ENCODE measurements at regions not wholly inside any gene's neighbourhood (a gene's known extent, or its start where the extent isn't known, plus 50 kb on each side); places are given as distances from the start of the nearest gene placed in this dataset.

DNA sequence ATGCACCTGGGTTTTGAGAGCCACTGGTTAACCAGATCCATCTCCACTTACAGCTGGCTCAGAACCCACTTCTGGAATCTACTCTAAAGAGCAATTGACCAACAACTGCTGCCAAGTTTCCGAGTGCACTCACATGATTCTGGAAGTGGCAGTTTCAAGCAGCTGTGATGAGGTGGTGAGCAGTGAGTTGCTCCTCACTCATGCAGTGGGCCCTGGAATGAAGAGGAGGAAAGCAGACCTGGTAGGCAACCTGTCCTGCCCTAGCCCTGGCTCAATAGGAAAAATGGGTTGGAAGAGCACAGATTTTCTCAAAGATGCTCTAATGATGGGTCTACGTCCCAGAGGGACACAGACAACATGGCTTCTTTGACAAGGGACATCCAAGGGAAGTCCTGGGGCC is 70.7 kb upstream of the NPY start:
- no peak for DNase-seq
- intact Hi-C loops (cut with micrococcal nuclease) = no loop called here
- ChIA-PET POLR2A (no interaction called here), CTCF (no interaction called here)
- Mint-ChIP-seq H3K9me3 (no peaks in the 10 kb centered on the region), H3K36me3 (no peaks in the 10 kb centered on the region), H3K4me3 (no peak overlapping the region), H3K27me3 (no peaks in the 10 kb centered on the region), H3K4me1 (ENCODE audit: low read depth) (no peaks in the 10 kb centered on the region), H3K27ac (no peak overlapping the region)

DNA sequence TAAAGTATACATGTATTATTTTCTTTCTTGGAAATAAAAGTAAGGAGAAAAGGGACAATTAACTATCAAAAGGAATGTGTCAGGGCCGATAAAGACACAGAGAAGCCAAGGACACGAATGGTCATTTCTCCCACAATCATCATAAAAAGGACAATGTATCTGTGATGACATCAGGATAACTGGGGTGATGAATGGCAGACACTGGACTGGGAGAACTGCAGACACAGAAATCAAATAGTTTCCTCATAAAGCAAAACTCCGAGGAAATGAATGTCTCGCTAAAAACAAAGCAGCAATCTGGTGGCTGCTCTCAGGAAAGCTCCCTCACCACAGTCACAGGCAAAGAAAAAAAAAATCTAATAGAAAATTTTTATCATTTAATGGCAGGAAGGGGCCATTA is 69.3 kb upstream of the NPY start:
- H3K27me3 Mint-ChIP-seq = no peaks in the 10 kb centered on the region
- CTCF ChIA-PET = no interaction called here

DNA sequence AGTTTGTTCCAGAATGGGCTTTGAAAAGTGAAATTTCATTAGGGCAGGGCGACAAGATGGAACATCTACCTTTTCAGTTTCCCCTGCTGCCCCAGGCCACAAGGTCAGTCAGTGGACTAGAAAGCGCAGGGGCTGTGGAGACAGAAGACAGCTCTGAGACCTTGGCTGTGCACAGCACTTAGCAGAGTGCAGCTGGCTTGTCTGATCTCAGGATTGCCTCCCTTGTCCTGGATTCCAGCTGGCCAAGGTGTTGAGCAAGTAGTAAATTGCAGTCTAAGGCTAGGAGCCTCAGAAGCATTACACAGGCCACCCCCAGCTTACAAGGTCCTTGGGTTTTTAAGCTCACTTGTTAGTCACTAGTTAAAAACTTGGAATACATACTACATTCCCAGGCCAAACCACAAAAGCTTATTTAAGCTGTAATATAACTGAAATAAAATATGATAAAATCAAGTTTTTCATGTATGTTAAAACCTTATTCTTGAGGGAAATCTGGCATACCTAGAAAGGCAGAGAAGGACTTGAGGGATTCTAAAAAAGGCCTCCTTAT is 67.3 kb upstream of the NPY start:
- Mint-ChIP-seq H3K36me3 (no peaks in the 10 kb centered on the region), H3K27me3 (no peaks in the 10 kb centered on the region), H3K4me3 (no peak overlapping the region), H3K9me3 (no peaks in the 10 kb centered on the region), H3K4me1 (ENCODE audit: low read depth) (no peaks in the 10 kb centered on the region), H3K27ac (no peak overlapping the region)
- no peak for DNase-seq
- intact Hi-C loops (cut with micrococcal nuclease) = no loop called here
- ChIA-PET CTCF (no interaction called here), POLR2A (no interaction called here)

More for the DNA sequence above, 69.3 kb upstream of the NPY start:
- H3K36me3 Mint-ChIP-seq = no peaks in the 10 kb centered on the region
- POLR2A ChIA-PET = no interaction called here
- no peaks in the 10 kb centered on the region for H3K9me3 Mint-ChIP-seq
- H3K4me3 Mint-ChIP-seq = no peak overlapping the region
- no peak for DNase-seq
- no peak overlapping the region for H3K27ac Mint-ChIP-seq
- intact Hi-C loops (cut with micrococcal nuclease) = no loop called here
- no peaks in the 10 kb centered on the region for H3K4me1 Mint-ChIP-seq (ENCODE audit: low read depth)

DNA sequence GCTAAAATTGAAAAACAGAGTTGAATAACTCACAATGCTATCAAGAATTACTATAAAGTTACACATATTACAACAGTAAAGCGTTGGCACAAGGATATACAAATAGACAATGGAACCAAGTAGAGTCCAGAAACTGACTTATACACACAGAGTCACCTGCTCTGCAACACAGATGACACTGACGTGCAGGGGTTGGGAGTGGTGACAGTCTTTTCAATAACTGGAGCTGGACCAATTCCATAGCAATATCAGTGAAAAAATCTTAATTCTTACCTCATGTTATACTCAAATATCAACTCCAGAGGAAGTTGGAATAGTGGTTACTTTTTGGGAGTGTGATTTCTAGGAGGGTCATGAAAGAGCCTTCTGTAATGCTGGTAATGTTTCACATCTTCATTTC is 62.5 kb upstream of the NPY start:
- Mint-ChIP-seq H3K4me1 (ENCODE audit: low read depth) (no peaks in the 10 kb centered on the region), H3K4me3 (no peak overlapping the region), H3K36me3 (no peaks in the 10 kb centered on the region), H3K9me3 (peaks cover 13% of the 10 kb centered on the region), H3K27me3 (no peaks in the 10 kb centered on the region), H3K27ac (no peak overlapping the region)
- no peak for DNase-seq
- POLR2A ChIA-PET = no interaction called here
- CTCF ChIA-PET = no interaction called here
- intact Hi-C loops (cut with micrococcal nuclease) = no loop called here

DNA sequence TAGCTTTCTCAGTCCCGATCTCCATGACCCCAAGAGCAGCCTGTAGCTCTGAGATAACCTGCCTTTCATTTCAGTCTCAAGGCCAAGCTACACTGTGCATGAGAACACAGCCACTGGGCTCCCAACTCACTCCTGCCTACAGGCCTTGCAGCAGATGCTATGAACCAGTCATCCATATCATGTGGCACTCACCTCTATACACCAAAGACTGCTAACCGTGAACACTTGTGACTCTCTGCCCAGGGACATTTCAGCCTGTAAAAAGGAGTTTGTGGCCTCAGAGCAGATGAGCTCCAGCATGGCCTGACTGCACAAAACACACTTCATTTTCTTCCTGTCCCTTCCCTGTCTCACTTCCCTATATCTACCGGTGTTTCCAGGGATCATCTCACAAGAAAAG is 56.9 kb upstream of the NPY start:
- H3K27me3 Mint-ChIP-seq = no peaks in the 10 kb centered on the region
- intact Hi-C loops (cut with micrococcal nuclease) = no loop called here

DNA sequence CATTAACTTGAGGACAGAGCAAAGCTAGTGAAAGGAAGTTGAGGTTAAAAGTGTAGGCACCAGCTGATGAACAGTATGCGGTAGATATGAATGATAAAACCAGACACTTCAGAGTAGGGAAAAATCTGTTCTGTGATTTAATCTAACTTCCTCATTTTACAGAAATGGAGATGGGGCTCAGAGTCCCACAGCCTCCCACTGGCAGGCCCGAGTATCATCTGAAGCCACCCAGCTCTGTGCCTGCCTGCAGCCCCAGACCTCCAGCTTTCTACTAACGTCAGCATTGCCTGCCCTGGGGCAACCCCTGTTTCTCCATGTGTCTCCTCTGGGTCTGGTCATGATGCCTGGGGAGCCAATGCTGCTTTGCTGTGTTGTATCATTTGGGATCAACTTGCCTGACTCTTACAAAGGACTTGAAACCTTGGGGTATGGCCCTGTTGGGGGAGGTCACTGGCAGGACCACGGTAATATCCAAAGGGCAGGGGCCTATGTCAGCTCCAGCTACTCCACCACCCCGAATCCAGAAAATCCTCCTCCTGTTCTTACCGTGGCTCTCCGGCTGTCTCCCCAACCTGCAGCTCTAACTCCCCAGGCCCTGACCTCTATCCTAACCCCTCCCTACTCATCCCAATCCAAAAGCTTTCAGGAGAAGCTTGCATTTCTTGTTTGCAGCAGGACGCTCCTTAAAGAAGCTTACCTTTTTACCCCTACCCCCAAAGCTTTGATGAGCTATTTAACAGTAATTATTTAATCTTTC is 56.2 kb upstream of the NPY start:
- CTCF ChIA-PET = interaction anchor here (1.1 kb wide), 1 partner anchor 27 kb away, joined by 3 read pairs; no protein-coding TSS in a partner anchor
- POLR2A ChIA-PET = no interaction called here

More for the DNA sequence above, 56.9 kb upstream of the NPY start:
- H3K4me1 Mint-ChIP-seq (ENCODE audit: low read depth) = peaks cover 18% of the 10 kb centered on the region
- H3K9me3 Mint-ChIP-seq = peaks cover 13% of the 10 kb centered on the region
- no peak overlapping the region for H3K4me3 Mint-ChIP-seq
- CTCF ChIA-PET = interaction anchor here (0.5 to 1.1 kb wide), 2 partner anchors 22 to 26 kb away, joined by 3 read pairs; no protein-coding TSS in a partner anchor
- no peak overlapping the region for H3K27ac Mint-ChIP-seq
- H3K36me3 Mint-ChIP-seq = no peaks in the 10 kb centered on the region
- DNase-seq = peak; percentile 9
- POLR2A ChIA-PET = no interaction called here

DNA sequence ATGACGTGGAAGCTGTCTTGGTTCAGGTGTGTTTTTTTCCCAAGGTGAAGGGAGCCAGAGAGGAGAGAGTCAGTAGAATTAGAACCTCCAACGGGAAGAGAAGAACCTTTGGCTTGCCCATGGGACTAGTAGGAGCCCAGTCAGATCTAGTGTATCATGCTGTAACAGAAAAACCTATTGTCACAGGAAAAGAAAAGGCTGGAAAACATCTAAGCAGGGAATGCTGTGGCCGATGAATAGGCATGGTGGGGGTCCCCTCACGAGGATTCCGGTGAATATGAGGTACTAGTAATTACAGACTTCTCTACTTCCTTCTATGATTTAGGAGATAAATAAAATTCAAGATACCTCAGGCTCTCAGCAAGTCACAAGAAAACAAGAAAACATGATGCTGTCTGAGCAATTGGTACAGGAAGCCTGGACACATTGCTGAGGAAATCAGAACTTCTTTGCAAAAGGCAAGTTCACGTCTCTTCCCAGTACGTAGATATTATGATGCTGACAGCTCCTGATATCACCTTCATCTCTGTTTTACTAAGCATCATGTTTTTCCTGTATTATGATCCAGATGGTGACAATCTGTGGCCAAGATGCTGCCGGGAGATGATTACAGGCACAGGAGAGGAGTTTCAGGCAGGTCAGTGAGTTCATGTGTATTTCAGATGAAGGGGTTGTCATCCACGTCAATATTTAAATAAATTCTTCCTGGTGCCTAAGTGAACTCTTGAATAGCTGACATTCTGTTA is 54.3 kb upstream of the NPY start:
- peaks cover 18% of the 10 kb centered on the region for H3K4me1 Mint-ChIP-seq (ENCODE audit: low read depth)
- no peak for DNase-seq
- intact Hi-C loops (cut with micrococcal nuclease) = no loop called here
- no peaks in the 10 kb centered on the region for H3K9me3 Mint-ChIP-seq
- POLR2A ChIA-PET = no interaction called here
- no peak overlapping the region for H3K4me3 Mint-ChIP-seq
- no peaks in the 10 kb centered on the region for H3K36me3 Mint-ChIP-seq
- CTCF ChIA-PET = no interaction called here
- no peak overlapping the region for H3K27ac Mint-ChIP-seq
- no peaks in the 10 kb centered on the region for H3K27me3 Mint-ChIP-seq

More for the DNA sequence above, 56.2 kb upstream of the NPY start:
- peak; percentile 41 for DNase-seq
- H3K27ac Mint-ChIP-seq = no peak overlapping the region
- no peaks in the 10 kb centered on the region for H3K27me3 Mint-ChIP-seq
- H3K9me3 Mint-ChIP-seq = peaks cover 13% of the 10 kb centered on the region
- peaks cover 18% of the 10 kb centered on the region for H3K4me1 Mint-ChIP-seq (ENCODE audit: low read depth)
- H3K36me3 Mint-ChIP-seq = no peaks in the 10 kb centered on the region
- intact Hi-C loops (cut with micrococcal nuclease) = no loop called here
- H3K4me3 Mint-ChIP-seq = no peak overlapping the region

DNA sequence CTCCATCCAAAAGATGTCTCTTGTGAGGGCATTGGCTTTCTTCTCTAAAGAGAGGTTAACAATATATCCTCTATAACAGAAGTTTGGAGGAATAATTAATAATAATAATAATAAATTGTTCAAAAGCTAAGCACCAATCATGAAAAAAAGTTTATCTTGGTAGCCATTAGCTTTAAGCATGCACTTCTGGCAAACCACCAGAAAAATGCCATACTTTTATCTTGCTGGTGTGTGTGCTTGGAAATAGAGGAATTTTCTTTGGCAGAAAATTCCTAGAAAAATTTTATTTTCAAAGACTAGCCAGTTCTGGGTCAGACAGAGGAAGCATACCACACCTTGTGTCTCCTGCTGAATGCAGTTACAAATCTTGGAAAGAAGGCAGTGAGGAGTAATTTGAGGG is 52.5 kb upstream of the NPY start:
- no peak for DNase-seq
- intact Hi-C loops (cut with micrococcal nuclease) = no loop called here
- H3K4me1 Mint-ChIP-seq (ENCODE audit: low read depth) = peaks cover 18% of the 10 kb centered on the region
- H3K27ac Mint-ChIP-seq = no peak overlapping the region
- no peaks in the 10 kb centered on the region for H3K27me3 Mint-ChIP-seq
- POLR2A ChIA-PET = no interaction called here
- CTCF ChIA-PET = no interaction called here
- H3K4me3 Mint-ChIP-seq = no peak overlapping the region
- no peaks in the 10 kb centered on the region for H3K9me3 Mint-ChIP-seq
- H3K36me3 Mint-ChIP-seq = no peaks in the 10 kb centered on the region

DNA sequence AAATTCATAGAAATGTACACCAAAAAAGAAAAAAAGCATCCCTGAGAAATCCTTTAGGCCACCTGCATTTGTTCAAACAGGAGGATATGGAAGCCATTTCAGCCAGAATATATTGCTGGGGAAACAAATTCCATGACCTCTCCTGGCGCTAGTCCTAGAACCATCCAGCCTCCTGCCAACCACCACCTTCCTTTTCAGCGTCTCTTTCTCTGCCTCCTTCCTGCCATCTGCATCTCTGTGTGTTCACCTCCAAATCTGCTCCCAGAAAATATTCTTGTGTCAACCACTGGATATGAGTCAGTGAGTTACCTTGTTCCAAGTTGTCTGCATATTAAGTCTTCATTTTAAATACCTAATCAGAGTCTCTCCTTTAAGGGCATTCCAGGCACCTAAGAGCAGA is 50.6 kb upstream of the NPY start:
- intact Hi-C loops (cut with micrococcal nuclease) = no loop called here
- peaks cover 2% of the 10 kb centered on the region for H3K27me3 Mint-ChIP-seq
- no peak overlapping the region for H3K27ac Mint-ChIP-seq
- no peaks in the 10 kb centered on the region for H3K36me3 Mint-ChIP-seq
- H3K4me3 Mint-ChIP-seq = no peak overlapping the region
- CTCF ChIA-PET = no interaction called here
- POLR2A ChIA-PET = no interaction called here
- no peak for DNase-seq
- peaks cover under 1% of the 10 kb centered on the region for H3K4me1 Mint-ChIP-seq (ENCODE audit: low read depth)
- no peaks in the 10 kb centered on the region for H3K9me3 Mint-ChIP-seq

Measured in activated CD4-positive, alpha-beta memory T cell treated with anti-CD3 and anti-CD28 coated beads for 36 hours (primary cell).